ENCODE measurements at regions not wholly inside any gene's neighbourhood (a gene's known extent, or its start where the extent isn't known, plus 50 kb on each side); places are given as distances from the start of the nearest gene placed in this dataset.

- TF ChIP-seq GATA2 (IDR thresholded peaks at IDR 0.05; ENCODE audit: low read depth, low read length) = no peak
- TF ChIP-seq GATA3 (IDR thresholded peaks at IDR 0.05; ENCODE audit: low read depth, low read length) = no peak
These were observed 1687.0 kb downstream of the GRIK2 start for GRCh38 chr6:103080497-103080896.

Data from SH-SY5Y (cell line).